Smooth muscle cell (in vitro differentiated cells): ENCODE measurements at regions not wholly inside any gene's neighbourhood (a gene's known extent, or its start where the extent isn't known, plus 50 kb on each side); places are given as distances from the start of the nearest gene placed in this dataset.

Source experiments
- DNase-seq: peaks from one replicate; lab custom pipeline; 2025; ENCODE audit not compliant: unreplicated experiment; lab: John Stamatoyannopoulos, UW
- H2AFZ ChIP-seq: fragments of 200-600 bp; sonication (generic); 2 replicates; pipeline ENCODE4 v1.6.0; 2016; ENCODE audit warnings: antibody characterized with exemption, low read depth, mild to moderate bottlenecking
- H3F3A ChIP-seq: fragments of 200-600 bp; sonication (generic); 2 replicates; pipeline ENCODE4 v1.6.0; 2017; ENCODE audit warnings: antibody characterized with exemption, low read depth
- H3K27ac ChIP-seq: fragments of 200-600 bp; sonication (generic); 2 replicates; pipeline ENCODE4 v1.5.1; 2016; ENCODE audit warnings: low read depth, mild to moderate bottlenecking
- H3K27me3 ChIP-seq: fragments of 200-600 bp; sonication (generic); 2 replicates; pipeline ENCODE4 v1.6.1; 2016; ENCODE audit warnings: low read depth, mild to moderate bottlenecking
- H3K36me3 ChIP-seq: fragments of 200-600 bp; sonication (generic); 2 replicates; pipeline ENCODE4 v1.5.1; 2016; ENCODE audit warnings: low read depth
- H3K4me1 ChIP-seq: fragments of 200-600 bp; sonication (generic); 2 replicates; pipeline ENCODE4 v1.5.1; 2016; ENCODE audit warnings: low read depth
- H3K4me2 ChIP-seq: fragments of 200-600 bp; sonication (generic); 2 replicates; pipeline ENCODE4 v1.6.0; 2016; ENCODE audit warnings: mild to moderate bottlenecking
- H3K4me3 ChIP-seq: fragments of 200-600 bp; sonication (generic); 2 replicates; pipeline ENCODE4 v1.5.1; 2016; ENCODE audit warnings: mild to moderate bottlenecking
- H3K79me2 ChIP-seq: fragments of 200-600 bp; sonication (generic); 2 replicates; pipeline ENCODE4 v1.6.0; 2016; ENCODE audit warnings: low read depth, mild to moderate bottlenecking
- H3K9ac ChIP-seq: fragments of 200-600 bp; sonication (generic); 2 replicates; pipeline ENCODE4 v1.6.0; 2016; ENCODE audit warnings: low read depth
- H3K9me3 ChIP-seq: fragments of 200-600 bp; sonication (generic); replicated peaks from 2 replicates; pipeline ENCODE4 v1.5.1; 2016; ENCODE audit warnings: low read depth
- H4K20me1 ChIP-seq: fragments of 200-600 bp; sonication (generic); 2 replicates; pipeline ENCODE4 v1.6.0; 2016; ENCODE audit warnings: low read depth
- CTCF ChIP-seq: fragments of 200-600 bp; sonication (generic); IDR thresholded peaks from 2 replicates; pipeline ENCODE4 v1.5.1; 2017; ENCODE audit warnings: borderline replicate concordance, mild to moderate bottlenecking, antibody characterized with exemption; ENCODE audit not compliant: insufficient read depth, poor library complexity, severe bottlenecking
- WGBS: methylation state at CpG from one replicate; pipeline ENCODE4 v1.1.7; 2016; ENCODE audit warnings: low lambda C conversion rate; 5-methylcytosine and 5-hydroxymethylcytosine counted together

- Histone ChIP-seq H3K79me2 (no peaks in the 10 kb centered on the region), H3K9ac (no peak overlapping the region), H4K20me1 (no peaks in the 10 kb centered on the region), H3K9me3 (no peaks in the 10 kb centered on the region), H3K4me2 (no peak overlapping the region), H3K27ac (no peak overlapping the region), H3K4me3 (no peak overlapping the region), H3K4me1 (no peaks in the 10 kb centered on the region), H3K36me3 (no peaks in the 10 kb centered on the region), H3K27me3 (peaks cover 12% of the 10 kb centered on the region), H2AFZ (no peak overlapping the region), H3F3A (no peaks in the 10 kb centered on the region)
- TF ChIP-seq CTCF = no peak
- no peak for DNase-seq
- 98% methylated on average over 6 of the region's 6 CpGs for WGBS
Measured at GRCh38 chr2:235430366-235431083, 63.3 kb upstream of the AGAP1 start.

GRCh38 chr2:235432741-235433520 lies 60.9 kb upstream of the AGAP1 start:
- Histone ChIP-seq H3F3A (no peaks in the 10 kb centered on the region), H3K27me3 (peaks cover 12% of the 10 kb centered on the region), H3K4me2 (no peak overlapping the region), H2AFZ (no peak overlapping the region), H4K20me1 (no peaks in the 10 kb centered on the region), H3K27ac (no peak overlapping the region), H3K79me2 (no peaks in the 10 kb centered on the region), H3K4me1 (no peaks in the 10 kb centered on the region), H3K36me3 (no peaks in the 10 kb centered on the region), H3K4me3 (no peak overlapping the region), H3K9ac (no peak overlapping the region), H3K9me3 (no peaks in the 10 kb centered on the region)
- DNase-seq = no peak
- WGBS = 88% methylated on average over 17 of the region's 17 CpGs
- no peak for TF ChIP-seq CTCF

GRCh38 chr2:235433860-235434259 lies 60.0 kb upstream of the AGAP1 start:
- Histone ChIP-seq H3K9me3 (no peaks in the 10 kb centered on the region), H3K36me3 (no peaks in the 10 kb centered on the region), H3K9ac (no peak overlapping the region), H3K4me1 (no peaks in the 10 kb centered on the region), H3K79me2 (no peaks in the 10 kb centered on the region), H2AFZ (no peak overlapping the region), H3K4me3 (no peak overlapping the region), H3K4me2 (no peak overlapping the region), H3K27ac (no peak overlapping the region), H4K20me1 (no peaks in the 10 kb centered on the region), H3F3A (no peaks in the 10 kb centered on the region), H3K27me3 (peaks cover 12% of the 10 kb centered on the region)
- no peak for TF ChIP-seq CTCF
- 85% methylated on average over 4 of the region's 4 CpGs for WGBS
- no peak for DNase-seq
